ENCODE measurements at regions not wholly inside any gene's neighbourhood (a gene's known extent, or its start where the extent isn't known, plus 50 kb on each side); places are given as distances from the start of the nearest gene placed in this dataset.

DNA sequence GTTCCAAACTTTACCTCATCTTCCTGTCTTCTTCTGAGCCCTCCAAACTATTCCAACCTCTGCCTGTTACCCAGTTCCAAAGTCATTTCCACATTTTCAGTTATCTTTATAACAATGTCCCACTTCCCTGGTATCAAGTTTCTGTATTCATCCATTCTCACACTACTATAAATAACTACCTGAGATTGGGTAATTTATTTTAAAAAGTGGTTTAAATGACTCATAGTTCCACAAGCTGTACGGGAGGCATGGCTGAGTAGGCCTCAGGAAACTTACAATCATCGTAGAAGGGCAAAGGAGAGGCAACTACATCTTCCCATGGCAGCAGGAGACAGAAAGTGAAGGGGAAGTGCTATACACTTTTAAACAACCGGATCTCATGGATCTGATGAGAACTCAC lies 428.5 kb upstream of the RGS18 start:
- TF ChIP-seq TARDBP (IDR thresholded peaks at IDR 0.05), result no peak
- no peak for TF ChIP-seq SUZ12 (IDR thresholded peaks at IDR 0.05)
- TF ChIP-seq NFRKB (IDR thresholded peaks at IDR 0.05), result no peak
- TF ChIP-seq FOXA1 (IDR thresholded peaks at IDR 0.05), result no peak
